Eye (tissue), 1 donor: ENCODE measurements at regions not wholly inside any gene's neighbourhood (a gene's known extent, or its start where the extent isn't known, plus 50 kb on each side); places are given as distances from the start of the nearest gene placed in this dataset.
"Not testable (repeated sequence)": the region's sequence is repeated elsewhere in the genome, so short reads cannot be mapped to it uniquely, and the experiment has no call there.

Experiments used
- DNase-seq: peaks from one replicate; pipeline ENCODE4 v3.0.0-alpha.2; 2015

DNA sequence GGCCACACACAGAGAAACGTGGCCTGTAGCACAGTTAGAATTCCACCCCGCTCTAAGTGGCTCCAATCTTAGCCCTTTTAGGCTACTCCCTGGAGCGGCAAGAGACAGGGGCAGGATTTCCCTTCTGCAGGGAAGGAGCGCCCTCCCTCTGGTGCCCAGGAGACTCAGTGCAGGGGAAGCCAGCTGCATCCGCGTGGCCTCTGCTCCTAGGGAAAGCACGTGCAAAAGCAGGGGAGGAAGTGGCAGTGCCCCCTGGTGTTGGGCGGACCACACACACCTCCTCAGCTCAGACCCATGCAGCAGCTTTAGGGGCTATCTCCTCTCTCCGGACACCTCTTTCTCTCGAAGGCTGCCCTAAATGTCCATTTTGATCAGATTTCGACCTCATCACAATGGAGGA, 50.0 kb downstream of the SPRING1 start:
- peak; percentile 75 for DNase-seq

DNA sequence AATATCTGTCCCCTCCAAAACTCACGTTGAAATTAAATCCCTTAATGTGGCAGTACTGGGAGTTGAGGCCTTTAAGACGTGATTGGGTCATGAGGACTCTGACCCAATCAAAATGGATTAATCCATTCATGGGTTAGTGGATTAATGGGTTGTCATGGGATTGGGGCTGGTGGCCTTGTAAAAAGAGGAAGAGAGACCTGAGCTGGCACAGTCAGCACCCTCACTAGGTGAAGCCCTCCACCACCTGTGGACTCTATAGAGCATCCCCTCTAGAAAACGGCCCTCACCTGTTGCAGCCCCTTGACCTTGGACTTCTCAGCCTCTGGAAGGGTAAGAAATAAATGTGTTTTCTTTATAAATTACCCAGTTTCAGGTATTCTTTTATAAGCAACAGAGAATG, 53.0 kb downstream of the SPRING1 start:
- no peak for DNase-seq

DNA sequence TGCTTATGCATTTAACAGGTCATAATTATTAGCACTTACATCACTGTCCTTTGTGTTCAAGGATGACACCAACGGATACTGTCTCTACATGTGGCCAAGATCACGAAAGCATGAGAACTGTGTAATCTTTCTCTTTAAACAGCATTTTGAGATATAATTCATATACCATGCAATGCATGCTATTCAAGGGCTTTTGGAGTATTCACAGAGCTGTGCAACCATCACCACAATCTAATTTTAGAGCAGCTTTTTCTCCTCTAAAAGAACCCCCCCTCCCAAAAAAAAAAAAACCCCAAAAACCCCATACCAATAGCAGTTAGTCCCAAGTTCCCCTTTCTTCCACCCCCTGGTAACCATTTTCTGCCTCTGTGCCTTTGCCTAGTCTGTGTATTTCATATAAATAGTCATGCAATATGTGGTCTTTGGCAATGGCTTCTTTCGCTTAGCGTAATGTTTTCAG, 60.6 kb downstream of the SPRING1 start:
- no peak for DNase-seq

DNA sequence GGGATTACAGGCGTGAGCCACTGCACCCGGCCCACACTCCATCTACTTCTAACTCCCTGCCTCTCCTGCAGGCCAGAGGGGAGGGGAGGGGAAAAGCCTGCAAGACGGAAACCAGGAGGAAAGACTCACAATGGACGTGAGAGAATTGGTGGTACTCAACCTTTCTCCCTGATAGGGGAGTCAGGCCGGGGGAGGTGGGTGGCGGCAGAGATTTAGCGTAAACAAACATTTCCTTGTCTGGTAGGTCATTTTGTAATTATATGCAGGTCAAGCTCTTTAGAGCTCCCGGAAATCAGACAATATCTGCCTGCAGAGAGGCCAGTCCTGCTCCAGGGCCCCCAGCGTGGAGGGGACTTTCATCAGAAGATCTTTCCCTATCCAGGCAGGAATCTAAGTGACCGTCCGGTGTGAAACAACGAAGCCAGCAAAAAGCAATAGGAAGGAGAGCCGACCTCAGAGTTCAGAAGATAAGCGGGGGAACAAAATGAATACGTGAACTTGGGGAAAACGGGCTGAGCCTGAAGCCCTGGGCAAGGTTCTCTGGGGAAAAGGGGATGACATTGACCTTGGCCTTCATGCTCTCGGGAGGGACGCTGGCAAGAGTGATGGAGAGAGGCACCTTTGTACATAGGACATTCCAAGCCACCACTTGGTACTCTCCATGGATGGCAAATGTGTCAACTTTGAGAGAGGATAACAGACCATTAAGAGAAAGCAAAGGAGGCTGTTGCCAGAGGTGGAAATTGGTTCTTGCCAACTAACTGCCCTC, 62.3 kb downstream of the SPRING1 start:
- DNase-seq: no peak

DNA sequence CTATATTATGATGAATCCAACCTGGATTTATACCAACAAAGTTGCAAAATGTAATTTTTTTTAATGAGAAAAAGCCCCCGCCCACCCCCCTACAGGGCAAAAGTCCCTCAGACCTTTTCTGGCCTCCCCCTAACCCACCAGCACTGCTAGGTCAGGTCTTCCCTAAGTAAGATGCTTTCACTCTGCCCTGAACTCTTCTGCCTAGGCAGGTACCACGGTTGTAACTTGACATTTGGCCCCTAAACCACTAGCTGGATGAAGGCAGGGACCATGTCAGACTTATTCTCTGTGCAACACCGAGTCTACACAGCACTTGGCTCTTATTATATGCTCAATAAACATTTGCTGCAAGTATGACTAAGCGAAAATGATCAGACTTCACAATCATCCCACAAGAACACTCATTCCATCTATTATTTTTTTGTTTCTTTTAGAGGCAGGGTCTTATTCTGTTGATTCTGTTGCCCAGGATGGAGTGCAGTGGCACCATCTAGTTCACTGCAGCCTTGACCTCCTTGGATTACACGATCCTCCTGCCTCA, 63.2 kb downstream of the SPRING1 start:
- no peak for DNase-seq

DNA sequence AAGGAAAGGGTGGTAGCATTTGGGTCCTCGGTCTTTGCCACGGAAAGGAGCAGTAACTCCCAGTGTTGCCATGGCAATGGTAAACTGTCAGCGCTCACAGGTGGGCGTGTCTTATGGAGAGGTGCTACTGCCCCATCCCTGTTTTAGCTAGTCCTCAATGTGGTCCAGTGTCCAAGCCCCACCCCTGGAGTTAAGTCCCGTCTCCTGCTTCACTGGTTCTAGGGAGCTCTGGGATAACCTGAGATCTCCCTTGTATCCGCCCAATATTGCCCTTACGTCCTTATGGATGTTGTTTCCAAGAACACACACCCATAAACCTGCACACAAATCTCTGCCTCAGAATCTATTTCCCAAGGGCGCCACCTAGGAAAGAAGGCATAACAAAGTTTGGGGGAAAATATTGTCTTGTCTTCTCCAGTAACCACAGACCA, 64.2 kb downstream of the SPRING1 start:
- no peak for DNase-seq

DNA sequence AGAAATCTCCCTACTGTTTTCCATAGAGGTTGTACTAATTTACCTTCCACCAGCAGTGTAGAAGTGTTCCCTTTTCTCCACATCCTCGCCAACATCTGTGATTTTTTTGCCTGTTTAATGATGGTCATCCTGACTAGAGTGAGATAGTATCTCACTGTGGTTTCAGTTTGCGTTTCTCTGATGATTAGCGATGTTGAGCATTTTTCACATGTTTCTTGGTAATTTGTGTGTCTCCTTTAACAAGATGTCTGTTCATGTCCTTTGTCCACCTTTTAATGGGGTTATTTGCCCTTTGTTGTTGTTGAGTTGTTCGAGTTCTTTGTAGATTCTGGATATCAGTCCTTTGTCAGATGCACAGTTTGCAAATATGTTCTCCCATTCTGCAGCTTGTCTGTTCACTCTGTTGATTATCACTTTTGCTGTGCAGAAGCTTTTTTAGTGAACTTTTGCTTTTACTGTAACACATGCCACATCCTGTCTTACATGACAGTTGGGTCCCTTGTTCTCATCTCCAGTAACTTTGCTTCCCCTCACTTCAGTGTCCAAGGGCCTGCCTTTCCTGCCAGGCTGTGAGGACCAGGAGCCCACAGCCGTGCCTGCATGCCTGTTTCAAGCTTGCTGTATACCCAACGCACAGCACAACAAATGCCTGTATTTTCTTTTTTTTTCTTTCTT, 64.9 kb downstream of the SPRING1 start:
- no peak for DNase-seq

DNA sequence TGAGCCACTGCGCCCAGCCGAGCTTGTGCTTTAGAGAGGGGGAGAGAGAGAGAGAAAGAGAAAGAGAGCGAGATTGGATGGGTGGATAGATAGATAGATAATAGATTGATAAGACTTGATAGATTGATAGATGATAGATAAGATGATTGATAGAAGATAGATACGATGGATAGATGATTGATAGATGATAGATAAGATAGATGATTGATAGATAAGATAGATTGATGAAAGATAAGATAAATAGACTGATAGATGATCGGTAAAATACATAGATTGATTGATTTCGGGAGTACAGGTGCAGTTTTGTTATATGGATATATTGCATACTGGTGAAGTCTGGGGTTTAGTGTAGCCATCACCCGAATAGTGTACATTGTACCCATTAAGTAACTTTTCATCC, 65.9 kb downstream of the SPRING1 start:
- DNase-seq: no peak

DNA sequence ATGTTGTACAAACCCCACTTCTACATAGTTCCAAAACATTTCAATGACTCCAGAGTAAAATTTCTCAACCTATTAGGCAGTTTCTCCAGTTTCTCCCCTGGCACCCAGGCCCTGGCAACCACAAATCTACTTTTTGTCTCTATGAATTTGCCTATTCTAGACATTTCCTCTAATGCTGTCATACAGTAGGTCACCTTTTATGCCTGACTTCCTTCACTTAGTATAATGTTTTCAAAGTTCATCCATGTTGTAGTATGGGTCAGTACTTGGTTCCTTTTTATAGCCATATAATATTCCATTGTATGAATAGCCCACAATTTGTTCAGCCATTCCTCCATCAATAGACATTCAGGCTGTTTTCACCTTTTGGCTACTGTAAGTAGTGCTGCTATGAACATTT, 67.0 kb downstream of the SPRING1 start:
- DNase-seq: no peak

DNA sequence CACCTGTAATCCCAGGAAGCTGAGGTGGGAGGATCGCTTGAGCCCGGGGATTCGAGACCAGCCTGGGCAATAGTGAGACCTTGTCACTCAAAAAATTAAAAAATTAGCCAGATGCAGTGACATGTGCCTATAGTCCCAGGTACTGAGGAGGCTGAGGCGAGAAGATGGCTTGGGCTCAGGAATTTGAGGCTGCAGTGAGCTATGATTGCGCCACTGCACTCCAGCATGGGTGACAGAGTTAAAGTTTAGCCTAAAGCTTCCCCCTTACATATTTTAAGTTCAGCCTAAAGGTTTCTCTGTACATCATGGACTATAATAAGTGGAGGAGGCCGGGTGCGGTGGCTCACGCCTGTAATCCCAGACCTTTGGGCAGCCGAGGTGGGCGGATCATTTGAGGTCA, 70.1 kb downstream of the SPRING1 start:
- DNase-seq: no peak

DNA sequence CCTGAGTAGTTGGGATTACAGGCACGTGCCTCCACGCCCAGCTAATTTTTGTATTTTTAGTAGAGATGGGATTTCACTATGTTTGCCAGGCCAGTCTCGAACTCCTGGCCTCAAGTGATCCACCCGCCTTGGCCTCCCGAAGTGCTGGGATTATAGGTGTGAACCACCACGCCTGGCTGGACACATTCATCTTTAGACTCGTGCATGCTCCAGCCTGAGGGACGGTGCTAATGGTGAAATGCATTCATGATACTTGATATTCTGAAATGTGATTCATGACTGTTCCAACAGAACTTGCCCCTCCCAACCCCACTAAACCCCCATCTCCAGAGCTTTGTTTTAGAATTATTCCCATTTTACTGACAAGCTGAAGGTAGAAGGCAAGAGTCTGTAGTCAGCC, 71.0 kb downstream of the SPRING1 start:
- DNase-seq: not testable (repeated sequence)

DNA sequence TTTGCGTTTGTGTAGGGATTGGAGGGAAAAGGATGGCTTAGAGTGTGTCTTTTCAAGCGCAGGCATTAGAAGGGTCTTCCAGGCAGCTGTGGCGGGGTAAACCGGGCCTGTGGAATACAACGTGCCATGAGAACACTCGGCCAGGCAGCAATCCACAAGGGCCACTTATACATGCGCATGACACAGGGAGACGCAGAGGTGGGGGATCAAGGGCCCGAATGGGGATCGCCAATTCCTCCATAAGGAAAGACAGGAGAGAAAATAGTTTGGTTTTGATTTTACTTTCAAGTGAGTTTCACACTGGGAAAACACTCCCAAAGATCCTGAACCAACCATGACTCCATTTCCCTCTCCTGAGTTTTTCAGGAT, 71.6 kb downstream of the SPRING1 start:
- no peak for DNase-seq

DNA sequence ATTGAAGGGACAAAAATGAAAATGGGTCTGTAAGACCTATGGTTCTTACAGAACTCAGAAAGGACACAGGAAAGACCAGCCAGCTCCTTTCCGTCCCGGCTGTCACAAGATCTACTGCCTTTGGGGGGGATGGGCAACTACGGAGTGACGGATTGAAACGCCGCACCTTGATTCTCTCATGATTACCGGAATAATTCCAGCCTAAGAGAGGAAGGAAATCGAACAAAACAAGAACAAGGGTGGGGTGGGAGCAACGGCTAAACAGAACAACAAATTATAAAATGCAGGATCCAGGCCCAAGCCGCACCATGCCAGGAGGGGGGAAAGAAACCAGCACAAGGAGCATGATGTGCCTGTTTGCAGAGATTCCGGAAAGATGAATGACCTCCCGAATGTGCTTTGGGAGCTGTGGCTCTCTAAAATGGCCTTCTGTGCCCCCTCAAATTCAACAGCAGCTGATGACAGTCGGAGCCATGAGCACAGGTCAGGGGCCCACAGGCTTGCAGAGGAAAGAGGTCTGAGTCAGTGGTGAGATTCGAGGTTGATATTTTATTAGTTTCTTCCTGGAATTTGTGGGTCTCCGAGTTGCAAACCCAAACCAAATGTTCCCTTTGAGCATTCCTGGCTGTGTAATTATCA, 72.1 kb downstream of the SPRING1 start:
- no peak for DNase-seq

DNA sequence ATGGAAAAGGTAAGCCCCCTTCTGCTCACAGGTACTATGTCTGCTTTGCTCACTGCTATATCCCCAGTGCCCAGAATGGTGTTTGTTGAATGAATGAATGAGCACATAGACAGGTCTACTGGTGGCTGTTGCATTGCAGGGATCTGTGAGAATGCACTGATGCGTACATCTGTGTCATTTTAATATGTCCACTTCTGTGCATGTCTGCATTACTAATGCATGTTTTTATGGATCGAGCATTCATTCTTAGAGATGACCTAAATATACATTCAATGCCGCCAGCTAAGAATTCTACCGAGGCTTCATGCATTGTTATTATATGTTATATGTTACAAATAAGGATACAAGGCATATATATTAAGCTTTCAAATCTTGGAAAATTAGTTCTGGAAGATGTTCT, 73.8 kb downstream of the SPRING1 start:
- DNase-seq: peak; percentile 53

DNA sequence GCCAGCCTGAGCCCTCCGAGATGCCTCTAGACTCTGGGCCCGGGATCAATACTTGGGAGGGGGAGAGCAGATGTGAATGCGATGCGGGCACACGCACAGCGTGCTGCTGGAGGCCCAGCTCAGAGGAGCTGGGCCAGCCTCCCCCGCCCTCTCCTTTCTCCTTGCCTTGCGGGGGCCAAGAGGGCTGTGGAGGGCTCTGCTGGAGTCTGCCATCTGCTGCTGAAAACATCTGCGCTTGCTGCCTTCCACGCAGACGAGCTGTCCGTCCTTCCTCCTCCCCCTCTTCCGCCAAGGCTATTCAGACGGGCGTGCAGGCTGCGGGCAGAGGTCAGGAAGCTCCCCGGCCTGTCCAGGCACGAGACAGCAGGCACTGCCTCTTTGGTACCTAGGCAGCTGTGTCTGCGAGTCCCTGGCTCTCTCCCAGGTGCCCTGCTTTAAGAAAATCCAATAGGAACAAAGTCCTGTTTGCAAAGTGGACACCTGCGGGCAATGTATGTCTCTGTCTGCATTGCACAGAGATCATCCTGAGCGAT, 75.2 kb downstream of the SPRING1 start:
- DNase-seq: peak; percentile 92

DNA sequence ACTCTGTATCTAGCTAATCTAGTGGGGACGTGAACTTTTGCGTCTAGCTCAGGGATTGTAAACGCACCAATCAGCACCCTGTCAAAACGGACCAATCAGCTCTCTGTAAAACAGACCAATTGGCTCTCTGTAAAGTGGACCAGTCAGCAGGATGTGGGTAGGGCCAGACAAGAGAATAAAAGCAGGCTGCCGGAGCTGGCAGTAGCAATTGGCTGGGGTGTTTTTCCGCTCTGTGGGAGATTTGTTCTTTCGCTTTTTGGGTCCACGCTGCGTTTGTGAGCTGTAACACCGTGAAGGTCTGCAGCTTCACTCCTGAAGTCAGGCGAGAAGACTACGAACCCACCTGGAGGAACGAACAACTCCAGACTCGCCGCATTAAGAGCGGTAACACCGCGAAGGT, 76.5 kb downstream of the SPRING1 start:
- no peak for DNase-seq

DNA sequence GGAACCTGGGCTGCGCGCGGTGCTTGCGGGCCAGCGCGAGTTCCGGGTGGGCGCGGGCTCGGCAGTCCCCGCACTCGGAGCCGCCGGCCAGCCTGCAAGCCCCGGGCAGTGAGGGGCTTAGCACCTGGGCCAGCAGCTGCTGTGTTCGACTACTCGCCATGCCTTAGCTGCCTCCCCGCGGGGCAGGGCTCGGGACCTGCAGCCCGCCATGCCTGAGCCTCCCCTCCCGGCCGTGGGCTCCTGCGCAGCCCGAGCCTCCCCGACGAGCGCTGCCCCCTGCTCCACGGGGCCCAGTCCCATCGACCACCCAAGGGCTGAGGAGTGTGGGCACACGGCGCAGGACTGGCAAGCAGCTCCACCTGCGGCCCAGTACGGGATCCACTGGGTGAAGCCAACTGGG, 77.1 kb downstream of the SPRING1 start:
- DNase-seq: not testable (repeated sequence)

DNA sequence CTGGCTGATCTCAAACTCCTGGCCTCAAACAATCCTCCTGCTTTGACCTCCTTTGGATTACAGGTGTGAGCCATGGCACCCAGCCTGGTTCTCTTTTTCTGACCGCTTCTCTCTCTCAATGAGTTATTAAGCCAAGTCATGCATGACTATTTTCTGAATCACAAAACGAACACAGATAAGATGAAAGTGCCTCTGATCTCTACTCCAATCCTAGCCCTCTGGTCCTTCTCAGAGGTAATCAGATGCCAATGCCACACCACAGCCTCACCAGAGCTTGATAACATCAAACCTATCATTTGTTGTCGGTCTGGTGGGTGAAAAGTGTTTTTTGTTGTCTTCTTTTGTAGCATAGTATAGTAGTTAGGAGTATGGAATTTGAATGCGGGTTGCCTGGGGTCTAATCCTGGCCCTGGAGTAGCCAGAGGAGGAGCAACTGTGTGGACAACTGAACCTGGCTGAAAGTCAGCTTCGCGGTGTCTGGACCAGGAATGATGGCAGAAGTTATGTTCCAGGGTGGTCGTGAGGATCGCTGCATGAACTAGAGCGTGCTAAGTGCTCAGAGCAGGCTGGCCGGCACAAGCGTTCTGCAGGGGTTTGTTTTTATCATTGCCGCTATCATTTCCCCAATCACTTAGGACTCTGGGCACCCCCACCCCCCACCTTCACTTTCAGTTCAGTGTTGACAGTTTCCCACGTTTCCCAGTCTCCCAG, 77.9 kb downstream of the SPRING1 start:
- no peak for DNase-seq

DNA sequence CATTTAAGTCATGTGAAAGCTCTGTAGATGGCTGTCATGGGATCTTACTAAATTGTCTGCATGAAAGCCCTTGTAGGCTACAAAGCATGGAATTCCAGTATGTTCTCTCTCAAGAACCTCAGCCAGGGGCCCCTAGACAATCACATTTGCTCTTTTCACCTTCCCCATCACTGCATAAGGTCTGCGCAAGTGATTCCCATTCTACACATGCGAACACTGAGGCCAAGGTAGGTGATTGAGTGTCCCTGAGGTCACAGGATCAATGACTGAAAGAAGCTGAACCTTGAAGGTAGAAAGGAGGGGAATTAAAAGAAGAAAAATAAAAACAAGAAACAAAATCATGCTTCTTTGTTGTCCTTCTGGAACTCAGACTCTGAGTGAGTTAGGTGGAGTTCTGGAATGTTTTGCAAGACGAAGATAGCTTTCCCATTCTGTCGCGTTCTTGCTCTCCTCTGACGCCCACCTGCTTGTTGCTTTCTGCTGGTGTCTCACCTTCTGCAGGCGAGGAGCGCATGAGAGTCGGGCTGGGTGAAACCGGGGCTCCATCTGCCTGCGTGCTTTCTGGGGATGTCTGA, 79.9 kb downstream of the SPRING1 start:
- DNase-seq: no peak

DNA sequence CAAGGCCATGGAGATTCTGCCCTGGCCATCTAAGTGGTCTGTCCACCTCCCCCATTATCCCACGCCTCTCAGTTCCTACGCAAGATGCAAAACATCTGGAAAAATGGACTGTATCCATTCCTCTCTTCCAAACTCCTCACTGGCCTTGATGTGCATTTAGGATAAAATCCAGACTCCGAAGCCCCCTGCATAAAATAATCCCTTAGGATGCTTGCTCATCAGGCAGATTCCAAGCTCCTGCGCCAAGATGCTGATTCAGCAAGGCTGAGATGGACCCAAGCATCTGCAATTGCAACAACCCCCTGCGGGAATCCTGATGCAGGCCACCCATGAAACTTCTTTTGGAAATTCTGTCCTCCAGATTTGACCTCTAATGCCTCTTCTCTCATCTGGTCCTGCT, 81.6 kb downstream of the SPRING1 start:
- no peak for DNase-seq

DNA sequence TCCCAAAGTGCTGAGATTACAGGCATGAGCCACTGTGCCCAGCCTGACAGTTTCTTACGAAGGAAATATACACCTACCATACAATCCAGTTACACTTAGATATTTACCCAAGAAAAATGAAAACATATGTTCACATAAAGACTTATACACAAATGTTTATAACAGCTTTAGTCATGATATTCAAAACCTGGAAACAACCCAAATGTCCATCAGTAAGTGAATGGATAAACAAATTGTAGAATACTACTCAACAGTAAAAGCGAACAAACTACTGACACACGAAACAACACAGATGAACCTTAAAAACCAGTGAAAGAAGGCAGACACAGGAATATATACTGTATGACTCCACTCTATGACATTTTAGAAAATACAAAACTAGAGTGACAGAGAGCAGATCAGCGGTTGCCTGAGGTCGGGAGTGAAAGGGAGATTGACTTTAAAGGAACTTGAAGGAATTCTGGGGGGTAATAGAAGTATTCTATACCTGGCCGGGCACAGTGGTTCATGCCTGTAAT, 83.6 kb downstream of the SPRING1 start:
- DNase-seq: no peak

DNA sequence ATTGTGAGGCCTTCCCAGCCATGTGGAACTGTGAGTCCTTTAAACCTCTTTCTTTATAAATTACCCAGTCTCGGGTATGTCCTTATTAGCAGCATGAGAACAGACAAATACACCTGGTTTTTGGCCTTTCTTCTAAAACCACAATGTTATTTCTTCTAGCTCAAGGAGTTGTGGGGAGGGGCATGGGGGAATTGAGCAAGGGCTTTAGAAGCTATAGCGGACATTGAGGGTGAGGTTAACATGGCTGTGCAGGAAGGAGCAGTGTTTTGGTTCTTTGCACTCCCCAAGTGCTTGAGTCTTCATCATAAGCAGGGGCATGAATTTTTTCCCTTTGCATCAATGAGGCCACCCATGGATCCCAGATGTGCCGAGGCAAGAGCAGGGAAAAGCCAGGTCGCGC, 86.8 kb downstream of the SPRING1 start:
- no peak for DNase-seq
